GM12878 (cell line): ENCODE measurements at regions not wholly inside any gene's neighbourhood (a gene's known extent, or its start where the extent isn't known, plus 50 kb on each side); places are given as distances from the start of the nearest gene placed in this dataset.

Experiments
- ATAC-seq: fragments of 200-7000 bp; cut with Tn5 transposase; 3 replicates; pipeline ENCODE4 v1.9.1; 2020; ENCODE audit warnings: mild to moderate bottlenecking, moderate library complexity
- BruUV-seq: library from RNA; stranded (reverse); fragments of 400-500 nt; replicated peaks from 2 replicates; lab custom pipeline; 2021; lab: Mats Ljungman, UMichigan
- CTCF ChIA-PET: fragments of 300-600 bp; sonication (Branson Sonifier 250); formaldehyde crosslinking; extraction: SDS; loops from one replicate; lab custom pipeline; 2021; ENCODE audit warnings: inconsistent platforms; lab: Yijun Ruan, JAX
- POLR2A ChIA-PET: fragments of 350-600 bp; formaldehyde crosslinking; extraction: SDS; loops from one replicate; lab custom pipeline; 2021; ENCODE audit warnings: inconsistent platforms; lab: Charles Lee
- RAD21 ChIA-PET: fragments of 300-600 bp; sonication (Branson Sonifier 250); formaldehyde crosslinking; loops from one replicate; lab custom pipeline; 2023; ENCODE audit warnings: antibody characterized with exemption; ENCODE audit not compliant: unreplicated experiment; lab: Charles Lee
- SMC1A ChIA-PET: fragments of 300-600 bp; sonication (Branson Sonifier 250); formaldehyde crosslinking; loops from one replicate; lab custom pipeline; 2023; ENCODE audit not compliant: unreplicated experiment, uncharacterized antibody; lab: Charles Lee
- DNase-seq: peaks from one replicate; pipeline ENCODE4 v3.0.0-alpha.2; 2011; ENCODE audit warnings: low read depth, low spot score
- FAIRE-seq: peaks from 3 replicates; lab custom pipeline; 2011; peaks lifted over from hg19 to GRCh38; lab: Jason Lieb, UNC
- H2AFZ ChIP-seq: 2 replicates; pipeline ENCODE4 v1.6.0; 2011; ENCODE audit warnings: low read depth, low read length, control low read depth; ENCODE audit not compliant: control insufficient read depth
- H3K27ac ChIP-seq: 2 replicates; pipeline ENCODE4 v1.5.1; 2011; ENCODE audit warnings: control low read depth; ENCODE audit not compliant: control insufficient read depth, insufficient read depth
- H3K27me3 ChIP-seq, 2 experiments: replicated peaks in 1 of 2; 2 replicates each; pipeline versions ENCODE4 v1.6.0 to v1.6.1; 2011; ENCODE audit warnings: low read length in 1 of 2; ENCODE audit not compliant: control insufficient read depth in 2 of 2, insufficient read depth in 2 of 2
- H3K36me3 ChIP-seq, 2 experiments: 2 replicates each; pipeline ENCODE4 v1.5.1; 2011; ENCODE audit warnings: low read length in 1 of 2; ENCODE audit not compliant: control insufficient read depth in 2 of 2, insufficient read depth in 2 of 2
- H3K4me1 ChIP-seq: 2 replicates; pipeline ENCODE4 v1.6.1; 2011; ENCODE audit warnings: mild to moderate bottlenecking, low read length, moderate library complexity, mixed read lengths; ENCODE audit not compliant: control insufficient read depth, insufficient read depth
- H3K4me2 ChIP-seq: 2 replicates; pipeline ENCODE4 v1.6.0; 2011; ENCODE audit warnings: control low read depth; ENCODE audit not compliant: control insufficient read depth, insufficient read depth
- H3K4me3 ChIP-seq: fragments of 200-600 bp; sonication (generic); 2 replicates; pipeline ENCODE4 v1.5.1; 2016
- H3K79me2 ChIP-seq: 2 replicates; pipeline ENCODE4 v1.6.0; 2011; ENCODE audit warnings: low read length; ENCODE audit not compliant: control insufficient read depth, insufficient read depth
- H3K9ac ChIP-seq: 2 replicates; pipeline ENCODE4 v1.8.0; 2011; ENCODE audit warnings: low read length, control low read depth, mixed read lengths; ENCODE audit not compliant: control insufficient read depth, insufficient read depth
- H3K9me3 ChIP-seq: replicated peaks from 3 replicates; pipeline ENCODE4 v1.5.1; 2011; ENCODE audit warnings: mild to moderate bottlenecking, low read length; ENCODE audit not compliant: control insufficient read depth, insufficient read depth
- H4K20me1 ChIP-seq: 2 replicates; pipeline ENCODE4 v1.6.0; 2011; ENCODE audit not compliant: control insufficient read depth, insufficient read depth
- NFYA ChIP-seq: IDR thresholded peaks from 2 replicates; pipeline ENCODE4 v1.6.1; 2011; ENCODE audit warnings: low read depth, mild to moderate bottlenecking, low read length, improper control_type of control experiment, borderline replicate concordance
- NR2F1 ChIP-seq: fragments of 450-650 bp; conservative IDR thresholded peaks from 2 replicates; pipeline ENCODE4 v1.6.1; 2017; ENCODE audit warnings: mild to moderate bottlenecking
- RUNX3 ChIP-seq: IDR thresholded peaks from 2 replicates; pipeline ENCODE4 v1.6.1; 2012; ENCODE audit warnings: low read length, inconsistent platforms
- STAT3 ChIP-seq: IDR thresholded peaks from 2 replicates; pipeline ENCODE4 v1.6.1; 2011; ENCODE audit warnings: low read depth, low read length, improper control_type of control experiment
- TARDBP ChIP-seq: IDR thresholded peaks from 2 replicates; pipeline ENCODE4 v1.6.1; 2016; ENCODE audit warnings: borderline replicate concordance
- TCF7 ChIP-seq: IDR thresholded peaks from 2 replicates; pipeline ENCODE4 v1.6.1; 2014; ENCODE audit warnings: antibody characterized with exemption, borderline replicate concordance
- WGBS: methylation state at CpG from one replicate; pipeline ENCODE4 v1.1.6; 2016; ENCODE audit warnings: low lambda C conversion rate; ENCODE audit not compliant: insufficient replicate concordance, insufficient coverage; ENCODE audit errors: missing lambda C conversion rate; 5-methylcytosine and 5-hydroxymethylcytosine counted together
- in situ Hi-C: fragments of 300-500 bp; cut with MboI; formaldehyde crosslinking; loops from 9 replicates; pipeline ENCODE4 v1.14.3; 2018; ENCODE audit warnings: mixed read lengths
- intact Hi-C: fragments of 100-400 bp; cut with micrococcal nuclease; formaldehyde crosslinking; loops from one replicate; pipeline ENCODE4 v1.14.2; 2022; ENCODE audit not compliant: unreplicated experiment
- TF ChIP-seq, protein P1 (sequence below): fragments of 450-650 bp; IDR thresholded peaks from 2 replicates; pipeline ENCODE4 v1.6.1; 2016; ENCODE audit warnings: mild to moderate bottlenecking
- TF ChIP-seq, protein P2 (sequence below): fragments of 150-350 bp; IDR thresholded peaks from 2 replicates; pipeline ENCODE4 v1.6.1; 2016; ENCODE audit warnings: low read depth, low read length

DNA sequence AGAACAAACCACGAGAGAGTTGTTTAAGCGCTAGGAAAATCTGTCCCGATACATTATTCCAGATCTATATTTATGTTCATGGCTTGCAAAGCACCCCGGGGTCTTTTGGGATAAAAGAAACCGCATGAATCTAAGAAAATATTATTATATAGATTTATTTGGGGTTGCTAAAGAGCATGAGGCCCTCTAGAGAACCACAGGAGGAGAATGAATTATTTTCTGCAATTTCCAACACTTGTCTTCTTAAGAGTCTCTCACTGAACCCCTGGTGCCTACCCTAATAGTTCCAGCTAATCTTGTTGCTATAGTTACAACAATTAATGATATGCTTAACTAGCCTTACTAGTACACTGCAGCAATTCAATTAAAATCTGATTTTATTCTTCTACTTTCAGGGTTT, 79.6 kb downstream of the ARRDC4 start:
- ChIA-PET RAD21 (no interaction called here), CTCF (no interaction called here), SMC1A (no interaction called here), POLR2A (no interaction called here)
- no peak overlapping the region for H2AFZ ChIP-seq
- no peaks in the 10 kb centered on the region for H3K79me2 ChIP-seq
- H3K9me3 ChIP-seq, result no peaks in the 10 kb centered on the region
- no peaks in the 10 kb centered on the region for H3K27me3 ChIP-seq
- ATAC-seq (no peak), FAIRE-seq (no peak), DNase-seq (no peak)
- no peaks in the 10 kb centered on the region for H3K4me1 ChIP-seq
- no peak overlapping the region for H3K27ac ChIP-seq
- no peaks in the 10 kb centered on the region for H3K36me3 ChIP-seq
- H3K4me3 ChIP-seq, result no peak overlapping the region
- H4K20me1 ChIP-seq, result no peaks in the 10 kb centered on the region
- in situ Hi-C loops (no loop called here), intact Hi-C loops (no loop called here)
- TF ChIP-seq, protein P1, sequence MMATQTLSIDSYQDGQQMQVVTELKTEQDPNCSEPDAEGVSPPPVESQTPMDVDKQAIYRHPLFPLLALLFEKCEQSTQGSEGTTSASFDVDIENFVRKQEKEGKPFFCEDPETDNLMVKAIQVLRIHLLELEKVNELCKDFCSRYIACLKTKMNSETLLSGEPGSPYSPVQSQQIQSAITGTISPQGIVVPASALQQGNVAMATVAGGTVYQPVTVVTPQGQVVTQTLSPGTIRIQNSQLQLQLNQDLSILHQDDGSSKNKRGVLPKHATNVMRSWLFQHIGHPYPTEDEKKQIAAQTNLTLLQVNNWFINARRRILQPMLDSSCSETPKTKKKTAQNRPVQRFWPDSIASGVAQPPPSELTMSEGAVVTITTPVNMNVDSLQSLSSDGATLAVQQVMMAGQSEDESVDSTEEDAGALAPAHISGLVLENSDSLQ, result no peak
- TF ChIP-seq, protein P2, sequence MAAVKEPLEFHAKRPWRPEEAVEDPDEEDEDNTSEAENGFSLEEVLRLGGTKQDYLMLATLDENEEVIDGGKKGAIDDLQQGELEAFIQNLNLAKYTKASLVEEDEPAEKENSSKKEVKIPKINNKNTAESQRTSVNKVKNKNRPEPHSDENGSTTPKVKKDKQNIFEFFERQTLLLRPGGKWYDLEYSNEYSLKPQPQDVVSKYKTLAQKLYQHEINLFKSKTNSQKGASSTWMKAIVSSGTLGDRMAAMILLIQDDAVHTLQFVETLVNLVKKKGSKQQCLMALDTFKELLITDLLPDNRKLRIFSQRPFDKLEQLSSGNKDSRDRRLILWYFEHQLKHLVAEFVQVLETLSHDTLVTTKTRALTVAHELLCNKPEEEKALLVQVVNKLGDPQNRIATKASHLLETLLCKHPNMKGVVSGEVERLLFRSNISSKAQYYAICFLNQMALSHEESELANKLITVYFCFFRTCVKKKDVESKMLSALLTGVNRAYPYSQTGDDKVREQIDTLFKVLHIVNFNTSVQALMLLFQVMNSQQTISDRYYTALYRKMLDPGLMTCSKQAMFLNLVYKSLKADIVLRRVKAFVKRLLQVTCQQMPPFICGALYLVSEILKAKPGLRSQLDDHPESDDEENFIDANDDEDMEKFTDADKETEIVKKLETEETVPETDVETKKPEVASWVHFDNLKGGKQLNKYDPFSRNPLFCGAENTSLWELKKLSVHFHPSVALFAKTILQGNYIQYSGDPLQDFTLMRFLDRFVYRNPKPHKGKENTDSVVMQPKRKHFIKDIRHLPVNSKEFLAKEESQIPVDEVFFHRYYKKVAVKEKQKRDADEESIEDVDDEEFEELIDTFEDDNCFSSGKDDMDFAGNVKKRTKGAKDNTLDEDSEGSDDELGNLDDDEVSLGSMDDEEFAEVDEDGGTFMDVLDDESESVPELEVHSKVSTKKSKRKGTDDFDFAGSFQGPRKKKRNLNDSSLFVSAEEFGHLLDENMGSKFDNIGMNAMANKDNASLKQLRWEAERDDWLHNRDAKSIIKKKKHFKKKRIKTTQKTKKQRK, result no peak
- no peak for TF ChIP-seq RUNX3
- no peak for TF ChIP-seq NR2F1
- no peak for TF ChIP-seq TCF7
- no peak for TF ChIP-seq TARDBP
- no peak for TF ChIP-seq STAT3
- TF ChIP-seq NFYA, result no peak
- no peak overlapping the region for H3K9ac ChIP-seq
- no TSS peak for BruUV-seq
- 6% methylated on average over 5 of the region's 5 CpGs for WGBS
- H3K4me2 ChIP-seq, result no peak overlapping the region
